ENCODE measurements at regions not wholly inside any gene's neighbourhood (a gene's known extent, or its start where the extent isn't known, plus 50 kb on each side); places are given as distances from the start of the nearest gene placed in this dataset.

DNA sequence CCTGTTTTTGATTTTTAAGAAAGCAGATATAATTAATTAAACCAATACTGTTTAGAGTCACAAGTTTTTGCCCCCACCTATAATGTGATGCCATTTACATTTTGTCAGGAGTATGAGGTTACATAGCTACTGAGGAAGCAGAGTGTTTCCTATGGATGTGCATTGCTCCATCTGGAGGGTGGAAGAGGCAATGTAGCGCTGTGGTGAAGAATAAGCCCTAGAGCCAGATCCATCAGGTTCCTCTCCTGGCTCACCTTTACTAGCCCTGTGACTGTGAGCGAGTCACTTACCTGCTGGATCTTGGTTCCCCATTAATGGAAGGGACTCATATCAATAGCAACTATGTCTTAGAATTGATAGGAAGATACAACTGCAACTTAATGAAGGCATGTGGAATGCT, 216.0 kb downstream of the GPAM start:
- intact Hi-C loops (cut with DNase I), result no loop called here
- DNase-seq (no peak), ATAC-seq (ENCODE audit: poor library complexity) (no peak)

DNA sequence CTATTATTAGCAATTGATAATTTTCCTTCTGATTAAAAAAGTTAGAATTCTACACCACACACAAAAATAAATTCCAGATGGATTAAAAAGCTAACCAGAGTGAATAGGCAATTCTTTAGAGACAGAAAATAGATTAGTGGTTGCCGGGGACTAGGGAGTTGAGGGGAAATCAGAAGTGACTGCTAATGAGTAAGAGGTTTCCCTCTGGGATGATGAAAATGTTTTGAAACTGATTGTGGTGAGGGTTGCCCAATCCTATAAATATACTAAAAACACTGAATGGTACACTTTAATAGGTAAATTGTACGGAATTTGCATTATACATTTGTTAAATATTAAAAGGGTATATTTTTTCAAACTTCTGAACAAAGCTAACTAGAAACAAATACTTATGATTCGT, 214.9 kb downstream of the GPAM start:
- ATAC-seq (ENCODE audit: poor library complexity) (no peak), DNase-seq (no peak)
- intact Hi-C loops (cut with DNase I), result no loop called here

DNA sequence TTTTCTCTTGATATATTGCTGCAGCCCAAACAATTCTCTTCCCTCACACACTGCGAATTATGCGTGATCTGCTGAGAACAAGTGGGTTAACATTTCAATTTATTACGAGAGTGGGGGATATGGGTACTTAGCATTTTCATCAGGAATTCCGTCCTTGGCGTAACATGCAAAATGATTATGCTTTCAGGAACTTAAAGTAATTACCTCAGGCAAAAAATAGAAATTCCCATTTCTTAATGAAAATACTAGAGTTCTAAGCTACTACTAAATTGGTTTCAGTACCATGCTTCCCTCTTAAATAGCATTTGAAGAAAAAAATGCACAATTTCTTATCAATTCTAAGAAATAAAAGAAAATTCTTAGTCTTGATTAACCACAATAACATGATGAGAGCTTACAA, 213.5 kb downstream of the GPAM start:
- DNase-seq (no peak), ATAC-seq (ENCODE audit: poor library complexity) (no peak)
- intact Hi-C loops (cut with DNase I), result no loop called here

DNA sequence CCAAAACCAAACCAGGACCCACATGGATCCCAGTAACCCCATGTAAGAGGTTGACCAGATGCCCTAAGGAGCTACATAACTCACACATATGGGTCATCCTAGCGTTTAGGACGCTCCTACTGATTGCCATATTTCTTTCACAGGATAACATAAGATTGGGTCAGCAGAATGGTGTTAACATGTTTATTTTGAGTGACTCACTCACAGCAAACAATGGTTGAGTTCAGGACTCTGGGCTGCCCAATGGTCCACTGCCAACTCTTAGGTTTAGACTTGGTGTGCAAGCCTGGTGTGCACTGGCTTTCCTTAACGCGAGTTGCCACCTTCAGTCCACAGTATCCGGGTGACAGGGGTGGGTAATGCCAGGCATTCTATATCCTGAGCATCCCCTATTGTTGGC, 211.5 kb downstream of the GPAM start:
- intact Hi-C loops (cut with DNase I), result no loop called here
- no peak for ATAC-seq (ENCODE audit: poor library complexity)
- DNase-seq, result no peak

DNA sequence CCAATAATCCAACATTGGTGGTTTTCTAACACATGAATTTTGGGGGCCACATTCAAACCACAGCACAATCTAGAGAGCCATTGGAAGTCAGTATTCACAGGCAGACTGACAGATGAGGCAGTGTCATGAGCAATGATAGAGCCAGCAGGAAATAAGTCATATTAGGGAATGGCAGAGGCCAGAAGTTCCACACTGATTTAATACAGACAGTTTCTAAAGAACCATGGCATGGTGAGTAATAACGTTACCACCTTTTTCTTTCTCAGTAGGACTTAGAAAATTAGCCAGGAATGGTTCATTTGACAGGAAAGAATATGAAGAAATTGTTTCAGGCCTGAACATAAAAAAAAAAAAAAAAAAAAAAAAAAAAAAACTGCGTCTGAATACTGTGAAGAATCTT, 210.3 kb downstream of the GPAM start:
- ATAC-seq (ENCODE audit: poor library complexity) (no peak), DNase-seq (no peak)
- intact Hi-C loops (cut with DNase I), result no loop called here

DNA sequence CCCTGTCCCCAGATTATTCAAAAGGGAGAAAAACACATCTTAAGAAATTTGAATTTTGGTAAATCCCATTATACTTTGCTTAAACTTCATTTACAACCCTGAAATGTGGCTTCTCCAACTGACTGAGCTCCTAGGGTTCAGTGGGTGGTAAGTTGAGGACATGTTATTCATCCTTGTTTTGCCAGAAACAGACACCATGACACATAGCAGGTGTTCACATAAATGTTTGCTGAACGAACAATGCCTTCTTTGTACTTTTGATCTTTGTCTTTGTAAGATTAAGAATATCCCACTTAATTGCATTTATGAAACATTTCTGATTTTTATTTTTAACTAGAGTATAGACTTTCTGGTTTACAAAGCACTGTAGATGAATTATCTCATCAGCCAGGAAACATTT, 209.7 kb downstream of the GPAM start:
- DNase-seq, result no peak
- intact Hi-C loops (cut with DNase I), result no loop called here

DNA sequence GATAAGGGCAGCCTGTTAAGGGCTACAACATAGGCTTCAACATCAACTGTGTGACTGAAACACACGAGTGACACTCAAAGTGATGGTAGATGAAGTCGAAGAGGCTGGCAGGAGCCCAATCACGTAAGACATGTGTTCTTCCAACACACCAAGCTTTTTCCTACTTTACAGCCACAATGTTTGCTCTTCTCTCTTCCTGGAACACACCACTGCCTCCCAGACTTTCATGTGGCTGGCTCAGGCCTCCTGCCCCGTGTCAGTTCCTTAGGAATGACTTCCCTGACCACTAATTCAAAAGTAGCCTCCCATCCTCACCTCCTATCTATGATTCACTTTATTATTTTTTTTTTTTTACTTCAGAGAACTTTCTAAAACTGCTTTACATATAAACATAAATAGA, 209.2 kb downstream of the GPAM start:
- no peak for ATAC-seq (ENCODE audit: poor library complexity)
- intact Hi-C loops (cut with DNase I), result no loop called here
- no peak for DNase-seq

More for the DNA sequence above, 209.7 kb downstream of the GPAM start:
- no peak for ATAC-seq (ENCODE audit: poor library complexity)

DNA sequence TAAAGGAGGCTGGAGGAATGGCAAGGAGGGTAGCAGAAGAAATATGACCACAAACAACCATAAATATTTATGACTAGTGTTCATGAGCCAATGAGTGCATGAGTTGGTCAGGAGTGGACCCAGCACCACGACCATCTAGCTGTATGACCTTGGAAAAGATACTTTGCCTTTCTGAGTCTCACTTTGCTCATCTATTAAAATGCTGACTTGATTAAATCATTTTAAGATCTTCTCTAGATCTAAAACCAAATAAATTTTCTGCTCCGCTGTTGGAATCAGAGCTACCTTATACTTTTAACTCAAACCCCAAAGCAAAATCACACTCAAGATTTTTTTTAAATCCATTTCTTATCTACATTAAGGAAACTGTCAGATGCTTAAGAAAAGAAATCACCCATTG, 207.0 kb downstream of the GPAM start:
- intact Hi-C loops (cut with DNase I), result no loop called here
- no peak for ATAC-seq (ENCODE audit: poor library complexity)

DNA sequence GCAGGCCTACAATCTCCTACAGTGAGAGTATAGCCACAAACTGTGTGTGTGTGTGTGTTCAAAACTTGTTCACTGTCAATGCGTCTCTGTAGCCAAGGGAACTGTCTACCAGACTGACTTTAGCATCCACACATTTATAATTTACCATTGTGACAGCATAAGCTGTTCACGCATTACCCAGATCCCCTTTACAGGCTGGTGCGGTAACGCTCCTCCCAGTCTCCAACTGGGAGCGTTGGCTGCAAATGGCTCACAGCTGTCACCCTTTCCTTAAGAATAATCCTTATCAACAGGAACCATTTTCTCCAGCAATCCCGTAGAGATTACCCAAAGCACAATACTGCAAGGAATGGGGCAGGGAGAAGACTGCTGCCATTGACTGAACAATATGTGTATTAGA, 199.5 kb downstream of the GPAM start:
- no peak for ATAC-seq (ENCODE audit: poor library complexity)
- intact Hi-C loops (cut with DNase I), result no loop called here

More for the DNA sequence above, 207.0 kb downstream of the GPAM start:
- DNase-seq, result no peak

DNA sequence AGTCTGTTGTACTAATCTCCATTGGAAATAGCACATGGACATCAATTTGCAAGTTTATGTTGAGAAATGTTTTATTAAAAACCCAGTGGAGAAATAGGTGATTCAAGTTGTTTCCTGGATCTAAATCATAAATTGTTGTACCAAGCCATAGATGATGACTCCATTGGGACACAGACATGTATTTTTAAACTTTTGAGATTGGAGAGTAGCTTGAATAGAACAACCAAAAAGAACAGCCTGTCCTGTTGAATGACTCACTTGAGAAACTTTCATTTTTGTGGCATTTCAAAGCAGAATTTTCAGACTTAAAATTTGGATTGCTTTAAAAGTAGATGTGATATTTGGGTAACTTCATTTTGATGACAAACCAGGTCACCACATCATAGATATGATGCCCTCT, 197.5 kb downstream of the GPAM start:
- no peak for DNase-seq
- ATAC-seq (ENCODE audit: poor library complexity), result no peak
- intact Hi-C loops (cut with DNase I), result no loop called here

More for the DNA sequence above, 199.5 kb downstream of the GPAM start:
- no peak for DNase-seq

DNA sequence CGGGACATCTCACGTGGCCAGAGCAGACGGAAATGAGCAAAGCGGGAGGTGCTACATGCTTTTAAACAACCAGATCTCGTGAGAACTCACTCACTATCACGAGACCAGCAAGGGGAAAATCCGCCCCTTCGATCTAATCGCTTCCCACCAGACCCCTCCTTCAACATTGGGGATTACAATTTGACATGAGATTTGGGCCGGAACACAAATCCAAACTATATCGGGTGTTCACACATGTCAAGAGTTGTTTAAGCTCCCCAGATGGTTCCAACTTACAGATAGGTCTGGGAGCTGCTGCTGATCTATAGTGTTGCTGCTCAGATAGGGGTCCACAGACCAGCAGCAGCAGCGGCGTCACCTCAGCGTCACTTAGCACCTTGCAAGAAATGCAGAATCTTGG, 194.9 kb downstream of the GPAM start:
- no peak for ATAC-seq (ENCODE audit: poor library complexity)
- intact Hi-C loops (cut with DNase I), result no loop called here
- no peak for DNase-seq

DNA sequence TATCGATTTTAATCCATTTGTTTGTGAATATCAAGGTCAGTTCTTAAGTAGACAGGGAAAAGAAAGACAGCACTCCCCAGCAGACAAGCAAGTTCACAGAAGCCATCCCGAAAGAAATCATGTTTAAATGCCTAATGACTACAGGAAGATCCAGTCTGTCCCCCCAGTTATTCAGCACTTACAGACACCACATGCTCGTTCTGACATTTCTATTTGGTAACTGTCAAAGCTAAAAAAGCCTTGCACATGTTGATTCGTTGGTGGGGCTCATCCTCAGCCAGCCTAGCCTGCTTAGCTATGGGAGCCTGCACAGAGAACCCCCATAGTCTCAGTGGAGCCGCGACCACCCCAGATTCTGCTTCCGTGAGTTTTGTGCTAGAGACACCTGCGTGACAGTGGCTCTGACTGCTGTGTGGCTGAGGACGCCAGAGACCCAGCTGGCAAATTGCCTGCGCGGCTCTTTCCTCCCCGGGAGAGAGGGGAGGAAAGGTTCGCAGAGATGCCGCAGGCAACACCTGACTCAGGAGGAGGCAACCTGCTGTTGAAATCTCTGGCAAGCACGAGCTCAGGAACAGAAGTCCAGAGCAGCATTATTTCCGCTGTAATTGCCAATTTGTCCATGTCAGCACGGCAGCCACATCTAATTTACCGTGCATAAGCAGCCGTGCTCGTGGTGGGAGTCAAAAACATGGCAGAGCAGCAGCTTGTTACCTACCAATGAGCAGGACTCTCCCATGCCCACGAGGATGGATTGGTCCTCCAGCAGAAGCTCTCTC, 194.2 kb downstream of the GPAM start:
- DNase-seq (no peak), ATAC-seq (ENCODE audit: poor library complexity) (no peak)
- intact Hi-C loops (cut with DNase I), result no loop called here

DNA sequence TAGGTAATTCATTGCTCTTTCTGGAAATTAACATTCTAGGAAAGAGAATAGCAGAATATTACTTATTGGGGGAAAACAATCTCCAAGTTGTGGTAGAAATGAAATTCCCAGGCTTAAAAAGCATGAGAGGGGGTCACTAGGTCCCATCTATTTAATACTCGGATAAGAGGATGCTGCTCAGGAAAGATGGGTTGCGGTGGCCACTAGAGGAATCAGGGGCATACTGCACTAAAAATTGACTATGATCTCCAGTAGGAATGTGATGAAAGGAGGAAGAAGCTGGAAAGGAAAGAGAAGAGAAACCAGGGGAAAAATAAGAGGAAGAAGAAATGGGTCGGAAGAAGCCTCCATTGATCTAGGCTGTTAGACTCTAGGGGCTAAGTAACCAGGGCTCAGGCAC, 192.8 kb downstream of the GPAM start:
- intact Hi-C loops (cut with DNase I), result no loop called here
- ATAC-seq (ENCODE audit: poor library complexity) (no peak), DNase-seq (no peak)

DNA sequence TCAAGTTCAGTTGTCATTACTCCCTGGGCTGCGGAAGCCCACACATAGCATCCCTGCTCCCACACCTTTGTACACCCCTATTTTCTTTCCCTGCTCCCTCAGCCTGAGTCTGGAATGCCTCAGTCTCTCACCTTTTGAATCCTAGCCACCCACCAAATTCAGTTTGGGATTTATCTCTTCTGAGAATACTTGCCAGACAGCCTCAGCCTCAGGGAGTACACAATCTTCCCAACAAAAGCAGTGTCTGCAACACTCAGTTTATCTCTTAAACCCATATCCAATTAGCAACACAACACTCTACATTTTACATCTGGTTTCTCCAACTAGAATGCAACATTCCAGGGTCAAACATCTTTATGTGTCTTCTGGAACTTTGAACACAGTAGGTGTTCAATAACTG, 190.2 kb downstream of the GPAM start:
- ATAC-seq (ENCODE audit: poor library complexity) (no peak), DNase-seq (no peak)
- intact Hi-C loops (cut with DNase I), result no loop called here

DNA sequence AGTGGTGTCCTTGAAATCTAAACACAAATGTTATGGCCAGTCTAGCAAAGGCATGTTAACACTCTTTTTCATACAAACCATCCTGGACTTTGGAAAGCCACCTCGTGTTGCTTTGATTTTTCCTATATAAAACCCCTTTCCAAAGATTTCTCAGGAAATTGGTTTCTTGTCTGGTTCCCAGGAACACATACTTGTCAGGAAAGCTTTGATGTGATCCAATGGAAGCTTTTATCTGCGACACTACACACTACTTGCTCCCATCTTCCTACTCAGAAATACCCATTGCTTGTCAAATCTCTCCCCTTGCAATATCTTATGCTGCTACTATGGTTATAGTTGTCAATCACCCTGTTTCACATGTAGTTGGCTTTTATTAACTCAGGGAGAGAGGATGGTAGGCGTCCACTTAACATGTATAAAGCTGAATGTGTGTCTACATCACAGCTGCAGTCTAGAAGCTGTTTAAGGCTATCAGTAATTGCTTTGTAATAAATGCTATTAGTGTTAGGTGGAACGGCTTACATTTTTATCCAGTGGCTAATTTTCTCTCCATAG, 189.6 kb downstream of the GPAM start:
- no peak for DNase-seq
- no peak for ATAC-seq (ENCODE audit: poor library complexity)
- intact Hi-C loops (cut with DNase I), result no loop called here

DNA sequence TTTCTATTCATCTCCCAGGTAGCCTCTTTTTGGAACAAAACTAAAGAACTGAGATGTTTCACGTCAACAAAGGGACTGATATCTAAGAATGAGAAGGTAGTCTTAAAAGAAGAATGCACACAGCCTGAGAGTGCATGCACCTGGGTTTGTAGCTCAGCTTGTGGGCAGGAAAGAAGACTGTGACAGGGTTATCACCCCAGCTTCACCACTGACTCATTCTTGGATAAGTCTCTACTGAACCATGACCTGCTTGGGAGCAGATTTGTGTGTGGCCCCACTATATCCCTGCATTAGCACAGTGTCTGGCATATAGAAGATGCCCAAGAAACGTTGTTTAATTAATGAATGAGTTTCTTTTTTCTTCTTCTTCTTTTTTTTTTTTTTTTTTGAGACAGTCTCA, 187.5 kb downstream of the GPAM start:
- DNase-seq (no peak), ATAC-seq (ENCODE audit: poor library complexity) (no peak)
- intact Hi-C loops (cut with DNase I), result no loop called here

DNA sequence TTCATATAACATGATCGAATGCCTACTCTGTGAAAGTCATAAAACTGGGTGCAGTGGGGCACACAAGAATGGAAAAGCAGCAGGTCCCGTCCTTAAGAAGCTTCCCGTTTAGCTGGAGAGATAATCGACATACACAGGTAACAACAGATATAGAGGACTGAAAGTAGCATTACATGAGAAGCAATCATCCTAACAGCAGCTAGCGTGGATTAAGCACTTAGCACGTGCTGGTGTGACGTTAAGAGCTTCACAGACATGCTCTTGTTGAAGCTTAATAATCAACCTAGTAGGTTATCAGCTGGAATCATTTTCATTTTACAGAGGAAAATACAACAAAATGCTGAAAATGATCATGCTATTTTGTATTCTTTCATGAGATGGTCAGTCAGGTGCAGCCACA, 184.8 kb downstream of the GPAM start:
- no peak for DNase-seq
- no peak for ATAC-seq (ENCODE audit: poor library complexity)
- intact Hi-C loops (cut with DNase I), result no loop called here

DNA sequence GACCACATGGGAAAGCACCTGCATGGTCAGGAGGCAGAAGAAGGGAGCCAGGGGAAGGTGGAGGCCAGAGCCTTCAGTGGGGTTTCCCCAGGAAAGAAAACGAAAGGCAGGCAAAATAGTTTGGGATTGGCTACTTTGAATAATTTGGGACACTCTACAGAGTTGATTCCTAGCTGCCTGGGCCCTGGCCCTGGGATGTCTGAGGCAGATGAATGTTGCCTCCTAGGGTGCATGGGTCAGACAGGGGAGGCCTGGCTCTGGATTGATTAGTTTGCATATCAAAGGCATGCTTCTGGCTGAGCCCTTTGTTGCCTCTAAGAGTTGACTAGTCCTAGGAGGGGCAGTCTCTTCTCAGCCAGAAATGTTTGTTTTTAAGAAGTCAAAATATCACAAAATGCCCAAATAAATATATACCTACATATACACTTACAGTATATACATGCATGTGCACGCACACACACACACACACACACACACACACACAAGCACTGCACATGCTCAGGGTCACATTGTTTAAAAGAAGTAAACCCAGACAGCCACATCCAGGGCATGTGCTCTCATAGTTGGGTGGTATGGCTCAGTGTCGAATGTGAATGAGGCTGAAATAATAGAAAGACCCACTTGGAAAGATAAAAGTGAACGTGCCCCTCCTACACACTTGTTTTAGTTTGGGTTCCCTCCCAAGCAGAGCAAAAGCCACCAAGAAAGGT, 184.2 kb downstream of the GPAM start:
- intact Hi-C loops (cut with DNase I), result no loop called here
- no peak for ATAC-seq (ENCODE audit: poor library complexity)
- no peak for DNase-seq

DNA sequence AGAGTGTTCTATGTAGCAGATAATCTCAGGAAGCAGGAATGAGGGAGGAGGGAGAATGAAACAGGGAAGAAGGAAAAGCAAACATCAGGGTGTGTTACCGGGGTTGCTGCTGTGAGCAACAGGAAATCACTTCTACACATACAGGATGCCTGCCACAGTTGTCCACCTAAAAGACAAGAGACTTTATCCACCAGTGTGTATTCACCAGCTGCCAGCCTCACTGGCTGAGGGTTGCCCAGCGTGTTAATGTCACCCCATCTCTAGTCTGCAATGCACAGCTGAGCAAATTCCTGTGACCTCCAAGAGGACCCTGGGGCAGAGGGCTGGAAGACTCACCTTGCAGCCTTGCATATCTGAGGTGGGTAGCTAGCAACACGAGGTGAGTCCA, 183.7 kb downstream of the GPAM start:
- intact Hi-C loops (cut with DNase I), result no loop called here
- DNase-seq, result no peak
- no peak for ATAC-seq (ENCODE audit: poor library complexity)

DNA sequence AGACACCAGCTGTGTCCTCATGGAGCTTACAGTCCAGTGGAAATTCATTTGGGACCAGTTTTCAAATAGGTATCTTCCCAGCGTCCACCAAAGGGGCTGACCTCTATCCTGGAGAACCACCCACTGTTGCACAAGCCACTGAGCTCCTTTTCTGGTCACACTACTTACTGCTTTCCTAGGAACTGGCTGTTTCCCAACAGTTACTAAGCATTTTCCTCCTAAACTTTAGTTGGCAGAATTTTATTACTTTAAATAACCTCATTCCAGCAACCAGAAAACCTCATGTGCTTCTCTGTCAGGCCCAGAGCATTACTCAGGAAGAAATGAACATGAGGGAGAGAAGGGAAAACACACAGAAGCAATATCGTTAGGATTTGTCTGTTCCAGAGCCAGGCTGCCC, 183.1 kb downstream of the GPAM start:
- ATAC-seq (ENCODE audit: poor library complexity) (no peak), DNase-seq (no peak)
- intact Hi-C loops (cut with DNase I), result no loop called here

All from Right ventricle myocardium superior (tissue), 1 donor.